ENCODE measurements at regions not wholly inside any gene's neighbourhood (a gene's known extent, or its start where the extent isn't known, plus 50 kb on each side); places are given as distances from the start of the nearest gene placed in this dataset.

DNA sequence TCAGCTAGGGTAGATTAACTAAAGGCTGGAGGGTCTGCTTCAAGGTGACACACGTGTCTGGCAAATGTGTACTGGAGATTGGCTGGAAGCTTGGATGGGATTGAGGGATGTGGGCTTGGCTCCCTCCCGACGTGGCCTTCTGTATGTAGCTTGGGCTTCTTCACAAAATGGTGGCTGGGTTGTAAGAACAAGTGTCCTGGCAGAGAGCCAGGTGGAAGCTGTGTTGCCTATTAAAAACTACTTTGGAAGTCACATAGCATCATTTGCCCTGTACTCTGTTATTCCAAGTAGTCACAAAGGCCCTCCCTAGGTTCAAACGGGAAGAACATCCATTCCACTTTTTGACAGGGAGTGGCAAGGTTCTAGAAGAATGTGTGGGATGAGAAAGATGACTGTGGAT is 174.1 kb upstream of the PRICKLE1 start:
- H2AFZ ChIP-seq, result no peak overlapping the region
- 95% methylated on average over 4 of the region's 4 CpGs for WGBS (ENCODE audit: low lambda C conversion rate, missing lambda C conversion rate)

DNA sequence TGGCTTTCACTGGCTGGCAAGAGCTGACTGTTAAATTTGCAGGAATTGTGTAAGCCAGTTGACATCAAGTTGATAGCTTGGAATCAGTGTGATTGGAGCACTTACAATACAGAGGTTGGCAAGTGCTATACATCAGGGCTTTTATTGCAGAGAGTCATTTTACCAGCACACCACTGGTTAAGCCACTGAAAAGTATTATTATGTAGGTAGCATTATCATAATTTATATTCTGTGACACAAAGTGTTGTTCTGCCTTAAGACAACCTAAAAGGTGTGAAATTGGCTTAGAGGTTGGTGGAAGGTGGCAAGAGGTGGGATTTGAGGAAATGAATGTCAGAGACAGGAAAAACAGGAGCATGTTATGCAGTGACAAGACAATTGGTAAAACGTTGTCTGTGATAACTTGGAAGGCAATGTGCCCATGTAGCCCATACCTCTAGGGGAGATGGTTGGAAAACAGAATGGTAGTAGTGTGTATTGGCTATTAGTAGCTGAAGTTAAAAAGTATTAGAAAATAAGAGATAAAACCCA is 172.9 kb upstream of the PRICKLE1 start:
- Histone ChIP-seq H3K27ac (no peak overlapping the region), H3K27me3 (no peaks in the 10 kb centered on the region), H3K9me2 (replicated peaks; ENCODE audit: insufficient read depth) (no peaks in the 10 kb centered on the region), H3K79me2 (no peaks in the 10 kb centered on the region), H2AFZ (no peak overlapping the region), H3K4me3 (no peak overlapping the region), H3K4me1 (ENCODE audit: insufficient read depth) (peaks cover 14% of the 10 kb centered on the region), H3K4me2 (no peak overlapping the region), H3K9me3 (ENCODE audit: low read depth) (no peaks in the 10 kb centered on the region), H3K36me3 (replicated peaks; ENCODE audit: insufficient read depth, low read depth) (no peaks in the 10 kb centered on the region), H4K20me1 (ENCODE audit: insufficient read depth, poor library complexity, severe bottlenecking) (no peaks in the 10 kb centered on the region)
- DNase-seq (ENCODE audit: low spot score), result no peak
- TF ChIP-seq, protein P1, sequence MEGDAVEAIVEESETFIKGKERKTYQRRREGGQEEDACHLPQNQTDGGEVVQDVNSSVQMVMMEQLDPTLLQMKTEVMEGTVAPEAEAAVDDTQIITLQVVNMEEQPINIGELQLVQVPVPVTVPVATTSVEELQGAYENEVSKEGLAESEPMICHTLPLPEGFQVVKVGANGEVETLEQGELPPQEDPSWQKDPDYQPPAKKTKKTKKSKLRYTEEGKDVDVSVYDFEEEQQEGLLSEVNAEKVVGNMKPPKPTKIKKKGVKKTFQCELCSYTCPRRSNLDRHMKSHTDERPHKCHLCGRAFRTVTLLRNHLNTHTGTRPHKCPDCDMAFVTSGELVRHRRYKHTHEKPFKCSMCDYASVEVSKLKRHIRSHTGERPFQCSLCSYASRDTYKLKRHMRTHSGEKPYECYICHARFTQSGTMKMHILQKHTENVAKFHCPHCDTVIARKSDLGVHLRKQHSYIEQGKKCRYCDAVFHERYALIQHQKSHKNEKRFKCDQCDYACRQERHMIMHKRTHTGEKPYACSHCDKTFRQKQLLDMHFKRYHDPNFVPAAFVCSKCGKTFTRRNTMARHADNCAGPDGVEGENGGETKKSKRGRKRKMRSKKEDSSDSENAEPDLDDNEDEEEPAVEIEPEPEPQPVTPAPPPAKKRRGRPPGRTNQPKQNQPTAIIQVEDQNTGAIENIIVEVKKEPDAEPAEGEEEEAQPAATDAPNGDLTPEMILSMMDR (IDR thresholded peaks at IDR 0.05; ENCODE audit: poor library complexity), result no peak
- no peak for TF ChIP-seq EZH2 (IDR thresholded peaks at IDR 0.05; ENCODE audit: borderline replicate concordance)
- TF ChIP-seq EZH2phosphoT487 (IDR thresholded peaks at IDR 0.05; ENCODE audit: low read depth, severe bottlenecking, unreplicated experiment), result no peak
- 52% methylated on average over 1 of the region's 1 CpG for WGBS (ENCODE audit: low lambda C conversion rate, missing lambda C conversion rate)

More for the DNA sequence above, 174.1 kb upstream of the PRICKLE1 start:
- H4K20me1 ChIP-seq (ENCODE audit: insufficient read depth, poor library complexity, severe bottlenecking), result no peaks in the 10 kb centered on the region
- H3K36me3 ChIP-seq (replicated peaks; ENCODE audit: insufficient read depth, low read depth), result no peaks in the 10 kb centered on the region
- no peaks in the 10 kb centered on the region for H3K79me2 ChIP-seq
- H3K27ac ChIP-seq, result no peak overlapping the region
- H3K9me2 ChIP-seq (replicated peaks; ENCODE audit: insufficient read depth), result no peaks in the 10 kb centered on the region
- DNase-seq (ENCODE audit: low spot score), result no peak
- peaks cover 10% of the 10 kb centered on the region for H3K4me1 ChIP-seq (ENCODE audit: insufficient read depth)
- H3K4me2 ChIP-seq, result no peak overlapping the region
- H3K4me3 ChIP-seq, result no peak overlapping the region
- H3K9me3 ChIP-seq (ENCODE audit: low read depth), result no peaks in the 10 kb centered on the region
- TF ChIP-seq EZH2phosphoT487 (IDR thresholded peaks at IDR 0.05; ENCODE audit: low read depth, severe bottlenecking, unreplicated experiment) (no peak), EZH2 (IDR thresholded peaks at IDR 0.05; ENCODE audit: borderline replicate concordance) (no peak)
- TF ChIP-seq, protein P1 (IDR thresholded peaks at IDR 0.05; ENCODE audit: poor library complexity), result no peak
- no peaks in the 10 kb centered on the region for H3K27me3 ChIP-seq

DNA sequence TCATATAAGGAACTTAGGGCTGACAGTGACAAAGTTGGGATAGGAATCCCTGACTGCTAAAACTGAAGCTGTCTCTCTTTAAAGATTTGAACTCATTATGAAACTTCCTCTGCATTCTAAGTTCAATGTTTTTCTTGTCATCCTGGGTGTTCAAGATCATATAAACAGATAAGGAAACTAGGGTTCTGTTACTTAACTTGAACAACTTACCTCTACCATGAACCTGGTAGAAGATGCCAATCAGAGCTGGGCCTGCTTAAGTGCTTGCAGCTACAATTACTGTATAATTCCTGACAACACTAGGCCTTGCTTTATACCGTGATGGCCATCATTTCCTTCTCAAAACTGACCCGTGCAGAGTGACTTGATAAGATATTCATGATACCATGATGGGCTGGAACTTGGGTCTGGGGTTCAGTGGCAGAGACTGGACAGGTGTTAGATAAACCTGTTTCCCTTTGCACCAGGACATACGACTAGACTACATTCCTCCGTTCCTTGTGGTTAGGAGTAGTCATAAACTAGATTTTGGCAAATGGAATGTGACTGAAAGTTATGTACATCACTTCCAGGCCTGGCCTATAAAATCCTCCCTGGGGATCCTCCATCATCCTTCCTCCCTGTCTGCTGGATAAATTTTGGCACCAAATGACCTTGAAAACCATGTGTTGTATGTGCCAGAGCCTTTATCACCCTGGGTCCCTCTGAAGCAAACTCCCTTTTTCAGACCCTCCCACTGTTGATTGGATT is 172.2 kb upstream of the PRICKLE1 start:
- TF ChIP-seq, protein P1 (IDR thresholded peaks at IDR 0.05; ENCODE audit: poor library complexity), result no peak
- TF ChIP-seq EZH2 (IDR thresholded peaks at IDR 0.05; ENCODE audit: borderline replicate concordance), result no peak
- no peak for TF ChIP-seq EZH2phosphoT487 (IDR thresholded peaks at IDR 0.05; ENCODE audit: low read depth, severe bottlenecking, unreplicated experiment)
- no peaks in the 10 kb centered on the region for H3K9me2 ChIP-seq (replicated peaks; ENCODE audit: insufficient read depth)
- H2AFZ ChIP-seq, result no peak overlapping the region
- no peaks in the 10 kb centered on the region for H3K9me3 ChIP-seq (ENCODE audit: low read depth)
- no peak overlapping the region for H3K4me3 ChIP-seq
- no peak overlapping the region for H3K27ac ChIP-seq
- H4K20me1 ChIP-seq (ENCODE audit: insufficient read depth, poor library complexity, severe bottlenecking), result no peaks in the 10 kb centered on the region
- no peaks in the 10 kb centered on the region for H3K36me3 ChIP-seq (replicated peaks; ENCODE audit: insufficient read depth, low read depth)
- no peaks in the 10 kb centered on the region for H3K27me3 ChIP-seq
- H3K79me2 ChIP-seq, result no peaks in the 10 kb centered on the region
- no peak for DNase-seq (ENCODE audit: low spot score)
- 60% methylated on average over 4 of the region's 4 CpGs for WGBS (ENCODE audit: low lambda C conversion rate, missing lambda C conversion rate)
- H3K4me2 ChIP-seq, result no peak overlapping the region
- peaks cover 20% of the 10 kb centered on the region for H3K4me1 ChIP-seq (ENCODE audit: insufficient read depth)
